GM18505 (cell line): ENCODE measurements at regions not wholly inside any gene's neighbourhood (a gene's known extent, or its start where the extent isn't known, plus 50 kb on each side); places are given as distances from the start of the nearest gene placed in this dataset.

ENCODE experiments used
- ATAC-seq: cut with Tn5 transposase; IDR thresholded peaks from one replicate; pipeline ENCODE4 v1.9.1; 2021; ENCODE audit not compliant: unreplicated experiment
- POLR2A ChIP-seq: IDR thresholded peaks from 4 replicates; pipeline ENCODE4 v1.6.1; 2011; ENCODE audit warnings: borderline replicate concordance; ENCODE audit not compliant: insufficient read depth, insufficient read length; ENCODE audit errors: extremely low read depth

- no peak for ATAC-seq
- no peak for TF ChIP-seq POLR2A
These were observed 816.7 kb upstream of the PHF14 start for GRCh38 chr7:10156972-10157371.

GRCh38 chr7:10181996-10182395 lies 791.7 kb upstream of the PHF14 start:
- TF ChIP-seq POLR2A = no peak
- no peak for ATAC-seq

- no peak for ATAC-seq
- TF ChIP-seq POLR2A = no peak
These were observed 781.6 kb upstream of the PHF14 start for GRCh38 chr7:10192074-10192473.

GRCh38 chr7:10205696-10206095 lies 768.0 kb upstream of the PHF14 start:
- no peak for TF ChIP-seq POLR2A
- no peak for ATAC-seq

GRCh38 chr7:10210000-10210399 lies 763.7 kb upstream of the PHF14 start:
- no peak for TF ChIP-seq POLR2A
- no peak for ATAC-seq

- no peak for TF ChIP-seq POLR2A
- ATAC-seq = no peak
These were observed 762.7 kb upstream of the PHF14 start for GRCh38 chr7:10211016-10211415.

GRCh38 chr7:10211861-10212260 lies 761.8 kb upstream of the PHF14 start:
- ATAC-seq = no peak
- no peak for TF ChIP-seq POLR2A

GRCh38 chr7:10212649-10213048 lies 761.0 kb upstream of the PHF14 start:
- no peak for ATAC-seq
- no peak for TF ChIP-seq POLR2A

- no peak for ATAC-seq
- TF ChIP-seq POLR2A = no peak
These were observed 757.2 kb upstream of the PHF14 start for GRCh38 chr7:10216462-10216861.

- no peak for ATAC-seq
- no peak for TF ChIP-seq POLR2A
These were observed 752.6 kb upstream of the PHF14 start for GRCh38 chr7:10221084-10221483.

GRCh38 chr7:10222976-10223375 lies 750.7 kb upstream of the PHF14 start:
- TF ChIP-seq POLR2A = no peak
- no peak for ATAC-seq

- ATAC-seq = no peak
- TF ChIP-seq POLR2A = no peak
These were observed 748.4 kb upstream of the PHF14 start for GRCh38 chr7:10225275-10225674.

GRCh38 chr7:10237306-10237705 lies 736.4 kb upstream of the PHF14 start:
- TF ChIP-seq POLR2A = no peak
- no peak for ATAC-seq

- no peak for TF ChIP-seq POLR2A
- ATAC-seq = no peak
These were observed 735.0 kb upstream of the PHF14 start for GRCh38 chr7:10238641-10239040.

- no peak for ATAC-seq
- TF ChIP-seq POLR2A = no peak
These were observed 733.9 kb upstream of the PHF14 start for GRCh38 chr7:10239695-10240345.
